Keratinocyte (primary cell): ENCODE measurements at regions not wholly inside any gene's neighbourhood (a gene's known extent, or its start where the extent isn't known, plus 50 kb on each side); places are given as distances from the start of the nearest gene placed in this dataset.

Experiments used
- DNase-seq: peaks from one replicate; pipeline ENCODE4 v3.0.0-alpha.2; 2011; ENCODE audit warnings: low read depth, missing footprints, low spot score
- FAIRE-seq: peaks from 2 replicates; lab custom pipeline; 2011; peaks lifted over from hg19 to GRCh38; lab: Jason Lieb, UNC
- H2AFZ ChIP-seq: 2 replicates; pipeline ENCODE4 v1.6.0; 2012; ENCODE audit warnings: low read length, control low read depth, inconsistent platforms; ENCODE audit not compliant: control insufficient read depth
- H3K27ac ChIP-seq: 2 replicates; pipeline ENCODE4 v1.5.1; 2011; ENCODE audit warnings: low read length; ENCODE audit not compliant: control insufficient read depth, insufficient read depth
- H3K27me3 ChIP-seq: 3 replicates; pipeline ENCODE4 v1.6.0; 2011; ENCODE audit warnings: low read length; ENCODE audit not compliant: control insufficient read depth, insufficient read depth; ENCODE audit errors: extremely low read depth
- H3K36me3 ChIP-seq, 2 experiments: 2 replicates in 1 of 2; 3 replicates in 1 of 2; pipeline ENCODE4 v1.5.1; 2011; ENCODE audit warnings: low read length in 2 of 2, mild to moderate bottlenecking in 1 of 2; ENCODE audit not compliant: control insufficient read depth in 2 of 2, insufficient read depth in 2 of 2; ENCODE audit errors: extremely low read depth in 1 of 2
- H3K4me1 ChIP-seq: 3 replicates; pipeline ENCODE4 v1.5.1; 2011; ENCODE audit warnings: low read length; ENCODE audit not compliant: control insufficient read depth, insufficient read depth; ENCODE audit errors: extremely low read depth
- H3K4me2 ChIP-seq: 3 replicates; pipeline ENCODE4 v1.6.0; 2011; ENCODE audit warnings: low read depth, low read length; ENCODE audit not compliant: control insufficient read depth, insufficient read depth; ENCODE audit errors: extremely low read depth
- H3K4me3 ChIP-seq, 3 experiments: fragments of 200-600 bp in 1 of 3; sonication (generic) in 1 of 3; 2 replicates in 2 of 3; 3 replicates in 1 of 3; pipeline ENCODE4 v1.5.1; 2011 to 2016; ENCODE audit warnings: low read length in 3 of 3, mild to moderate bottlenecking in 3 of 3, control low read depth in 2 of 3, inconsistent platforms in 1 of 3, low read depth in 1 of 3, mixed read lengths in 1 of 3, mixed run types in 1 of 3, moderate library complexity in 1 of 3; ENCODE audit not compliant: control insufficient read depth in 2 of 3, insufficient read depth in 2 of 3; ENCODE audit errors: extremely low read depth in 1 of 3
- H3K79me2 ChIP-seq: 2 replicates; pipeline ENCODE4 v1.6.0; 2012; ENCODE audit warnings: low read length; ENCODE audit not compliant: control insufficient read depth, insufficient read depth
- H3K9ac ChIP-seq: 3 replicates; pipeline ENCODE4 v1.6.0; 2011; ENCODE audit warnings: low read length; ENCODE audit not compliant: control insufficient read depth, insufficient read depth; ENCODE audit errors: extremely low read depth
- H3K9me1 ChIP-seq: 3 replicates; pipeline ENCODE4 v1.6.0; 2011; ENCODE audit warnings: low read length; ENCODE audit not compliant: control insufficient read depth, insufficient read depth; ENCODE audit errors: extremely low read depth
- H3K9me3 ChIP-seq: 2 replicates; pipeline ENCODE4 v1.5.1; 2012; ENCODE audit warnings: low read depth, low read length; ENCODE audit not compliant: control insufficient read depth
- H4K20me1 ChIP-seq: 3 replicates; pipeline ENCODE4 v1.6.0; 2011; ENCODE audit warnings: low read length; ENCODE audit not compliant: control insufficient read depth, insufficient read depth; ENCODE audit errors: extremely low read depth
- CTCF ChIP-seq, 3 experiments: IDR thresholded peaks in 1 of 3; conservative IDR thresholded peaks in 1 of 3; optimal IDR thresholded peaks in 1 of 3; 2 replicates in 2 of 3; 3 replicates in 1 of 3; pipeline versions ENCODE3 to v1.5.1; 2011; ENCODE audit warnings: low read length in 3 of 3, mild to moderate bottlenecking in 3 of 3, moderate library complexity in 2 of 3, control low read depth in 1 of 3, inconsistent platforms in 1 of 3; ENCODE audit not compliant: insufficient read depth in 2 of 3; ENCODE audit errors: extremely low read depth in 1 of 3
- EZH2 ChIP-seq: IDR thresholded peaks from one replicate; pipeline ENCODE4 v1.6.1; 2012; ENCODE audit warnings: inconsistent platforms, mild to moderate bottlenecking, low read length, moderate library complexity
- dilution Hi-C: fragments of 300-500 bp; cut with MboI; formaldehyde crosslinking; loops from one replicate; pipeline ENCODE4 v1.7.0; 2020; ENCODE audit warnings: low sequenced_read_pairs; ENCODE audit not compliant: extremely low pct_ligation_motif_present

- no peak overlapping the region for H3K27ac ChIP-seq
- no peak for TF ChIP-seq CTCF (optimal IDR thresholded peaks at IDR 0.05 in 1 of 3, IDR thresholded peaks at IDR 0.05 in 1 of 3, conservative IDR thresholded peaks at IDR 0.05 in 1 of 3; ENCODE audit: extremely low read depth in 1 of 3, insufficient read depth in 2 of 3, low read length in 3 of 3)
- TF ChIP-seq EZH2: no peak
- FAIRE-seq (no peak), DNase-seq (no peak)
- H3K4me3 ChIP-seq: no peak overlapping the region
- H2AFZ ChIP-seq: no peak overlapping the region
- dilution Hi-C loops: no loop called here
- no peaks in the 10 kb centered on the region for H4K20me1 ChIP-seq
- H3K27me3 ChIP-seq: no peaks in the 10 kb centered on the region
- no peaks in the 10 kb centered on the region for H3K79me2 ChIP-seq
- no peaks in the 10 kb centered on the region for H3K4me1 ChIP-seq
- no peaks in the 10 kb centered on the region for H3K9me1 ChIP-seq
- H3K9ac ChIP-seq: no peak overlapping the region
- no peak overlapping the region for H3K4me2 ChIP-seq
- no peaks in the 10 kb centered on the region for H3K9me3 ChIP-seq
- no peaks in the 10 kb centered on the region for H3K36me3 ChIP-seq
Observed at GRCh38 chrX:150303386-150304097, 59.6 kb upstream of the MAMLD1 start.

- Histone ChIP-seq H3K9ac (no peak overlapping the region), H3K4me2 (no peak overlapping the region), H3K79me2 (no peaks in the 10 kb centered on the region), H3K27me3 (no peaks in the 10 kb centered on the region), H3K4me3 (no peak overlapping the region), H3K4me1 (no peaks in the 10 kb centered on the region), H3K9me3 (no peaks in the 10 kb centered on the region), H2AFZ (no peak overlapping the region), H3K36me3 (no peaks in the 10 kb centered on the region), H3K27ac (no peak overlapping the region), H4K20me1 (no peaks in the 10 kb centered on the region), H3K9me1 (no peaks in the 10 kb centered on the region)
- no peak for DNase-seq
- dilution Hi-C loops: no loop called here
- FAIRE-seq: no peak
- TF ChIP-seq EZH2: no peak
- no peak for TF ChIP-seq CTCF (optimal IDR thresholded peaks at IDR 0.05 in 1 of 3, IDR thresholded peaks at IDR 0.05 in 1 of 3, conservative IDR thresholded peaks at IDR 0.05 in 1 of 3; ENCODE audit: extremely low read depth in 1 of 3, insufficient read depth in 2 of 3, low read length in 3 of 3)
Observed at GRCh38 chrX:150306002-150306401, 57.1 kb upstream of the MAMLD1 start.
